ENCODE measurements at regions not wholly inside any gene's neighbourhood (a gene's known extent, or its start where the extent isn't known, plus 50 kb on each side); places are given as distances from the start of the nearest gene placed in this dataset.

- TF ChIP-seq POLR2A (IDR thresholded peaks at IDR 0.05) (no peak), CTCF (IDR thresholded peaks at IDR 0.05) (no peak)
These were observed 90.5 kb upstream of the LRRN1 start for GRCh38 chr3:3708769-3709115.

Data from Peyer's patch (tissue), 4 donors.